ENCODE measurements at regions not wholly inside any gene's neighbourhood (a gene's known extent, or its start where the extent isn't known, plus 50 kb on each side); places are given as distances from the start of the nearest gene placed in this dataset.

GRCh38 chr4:131613086-131613823 lies 1535.8 kb upstream of the PCDH10 start:
- TF ChIP-seq GATA2 (IDR thresholded peaks at IDR 0.05; ENCODE audit: low read depth, low read length) (no peak), GATA3 (IDR thresholded peaks at IDR 0.05; ENCODE audit: low read depth, low read length) (no peak)
